ENCODE measurements at regions not wholly inside any gene's neighbourhood (a gene's known extent, or its start where the extent isn't known, plus 50 kb on each side); places are given as distances from the start of the nearest gene placed in this dataset.

DNA sequence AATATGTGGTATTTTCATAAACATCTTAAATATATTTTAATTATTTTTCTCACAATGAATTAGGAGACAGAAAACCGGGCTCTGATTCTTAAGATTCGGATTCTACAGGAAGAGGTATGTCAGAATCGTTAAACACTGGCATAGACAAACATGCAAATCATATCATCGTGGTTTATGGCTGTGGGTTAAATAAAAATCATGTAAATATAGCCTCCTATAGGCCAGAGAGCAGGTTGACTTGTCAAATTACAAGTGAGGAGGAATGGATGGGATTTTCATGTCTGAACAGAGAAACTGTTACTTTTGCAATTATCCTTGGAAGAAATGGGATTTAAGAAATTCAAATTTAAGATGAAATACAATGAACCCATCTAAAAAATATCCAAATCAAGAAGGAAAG lies 74.9 kb upstream of the BCAT1 start:
- TF ChIP-seq, protein P1, sequence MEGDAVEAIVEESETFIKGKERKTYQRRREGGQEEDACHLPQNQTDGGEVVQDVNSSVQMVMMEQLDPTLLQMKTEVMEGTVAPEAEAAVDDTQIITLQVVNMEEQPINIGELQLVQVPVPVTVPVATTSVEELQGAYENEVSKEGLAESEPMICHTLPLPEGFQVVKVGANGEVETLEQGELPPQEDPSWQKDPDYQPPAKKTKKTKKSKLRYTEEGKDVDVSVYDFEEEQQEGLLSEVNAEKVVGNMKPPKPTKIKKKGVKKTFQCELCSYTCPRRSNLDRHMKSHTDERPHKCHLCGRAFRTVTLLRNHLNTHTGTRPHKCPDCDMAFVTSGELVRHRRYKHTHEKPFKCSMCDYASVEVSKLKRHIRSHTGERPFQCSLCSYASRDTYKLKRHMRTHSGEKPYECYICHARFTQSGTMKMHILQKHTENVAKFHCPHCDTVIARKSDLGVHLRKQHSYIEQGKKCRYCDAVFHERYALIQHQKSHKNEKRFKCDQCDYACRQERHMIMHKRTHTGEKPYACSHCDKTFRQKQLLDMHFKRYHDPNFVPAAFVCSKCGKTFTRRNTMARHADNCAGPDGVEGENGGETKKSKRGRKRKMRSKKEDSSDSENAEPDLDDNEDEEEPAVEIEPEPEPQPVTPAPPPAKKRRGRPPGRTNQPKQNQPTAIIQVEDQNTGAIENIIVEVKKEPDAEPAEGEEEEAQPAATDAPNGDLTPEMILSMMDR (IDR thresholded peaks at IDR 0.05): no peak
- TF ChIP-seq POLR2A (IDR thresholded peaks at IDR 0.05) (no peak), POLR2AphosphoS5 (IDR thresholded peaks at IDR 0.05) (no peak)

Data from upper lobe of left lung (tissue), 4 donors.